ENCODE measurements at regions not wholly inside any gene's neighbourhood (a gene's known extent, or its start where the extent isn't known, plus 50 kb on each side); places are given as distances from the start of the nearest gene placed in this dataset.
A peak's percentile ranks its signal among the peaks of the same experiment; 100 is the strongest.
"Not testable (repeated sequence)": the region's sequence is repeated elsewhere in the genome, so short reads cannot be mapped to it uniquely, and the experiment has no call there.

GRCh38 chr3:69485489-69485888 is 99.6 kb upstream of the FRMD4B start:
- no peak for DNase-seq (ENCODE audit: low read depth)

- no peak for DNase-seq (ENCODE audit: low read depth)
Measured at GRCh38 chr3:69484507-69485393, 98.9 kb upstream of the FRMD4B start.

- DNase-seq (ENCODE audit: low read depth) = no peak
Measured at GRCh38 chr3:69483449-69483848, 97.6 kb upstream of the FRMD4B start.

- DNase-seq (ENCODE audit: low read depth) = not testable (repeated sequence)
Measured at GRCh38 chr3:69480986-69481385, 95.1 kb upstream of the FRMD4B start.

DNA sequence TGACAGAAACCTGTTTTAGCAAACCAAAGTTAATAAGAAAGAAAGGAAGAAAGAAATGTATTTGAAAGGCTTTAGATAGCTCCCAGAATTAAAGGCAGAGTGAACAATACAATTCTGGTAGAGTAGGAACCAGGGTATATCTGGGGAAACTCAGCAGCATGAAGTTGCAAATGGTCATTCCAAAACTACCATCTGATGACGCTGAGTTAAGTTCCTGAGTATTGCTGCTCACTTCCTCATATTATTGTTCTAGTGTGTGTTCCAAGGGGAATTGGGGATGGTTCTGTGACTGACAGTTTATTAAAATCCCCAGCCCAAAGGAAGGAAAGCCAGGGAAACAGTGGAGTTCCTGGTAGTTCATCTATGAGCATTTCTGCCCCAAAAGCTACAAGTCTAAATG is 88.3 kb upstream of the FRMD4B start:
- DNase-seq (ENCODE audit: low read depth) = no peak

GRCh38 chr3:69472093-69472492 is 86.2 kb upstream of the FRMD4B start:
- DNase-seq (ENCODE audit: low read depth) = no peak

- DNase-seq (ENCODE audit: low read depth) = no peak
Measured at GRCh38 chr3:69463531-69463930, 77.6 kb upstream of the FRMD4B start.

- DNase-seq (ENCODE audit: low read depth) = no peak
Measured at GRCh38 chr3:69462826-69463100, 76.9 kb upstream of the FRMD4B start.

DNA sequence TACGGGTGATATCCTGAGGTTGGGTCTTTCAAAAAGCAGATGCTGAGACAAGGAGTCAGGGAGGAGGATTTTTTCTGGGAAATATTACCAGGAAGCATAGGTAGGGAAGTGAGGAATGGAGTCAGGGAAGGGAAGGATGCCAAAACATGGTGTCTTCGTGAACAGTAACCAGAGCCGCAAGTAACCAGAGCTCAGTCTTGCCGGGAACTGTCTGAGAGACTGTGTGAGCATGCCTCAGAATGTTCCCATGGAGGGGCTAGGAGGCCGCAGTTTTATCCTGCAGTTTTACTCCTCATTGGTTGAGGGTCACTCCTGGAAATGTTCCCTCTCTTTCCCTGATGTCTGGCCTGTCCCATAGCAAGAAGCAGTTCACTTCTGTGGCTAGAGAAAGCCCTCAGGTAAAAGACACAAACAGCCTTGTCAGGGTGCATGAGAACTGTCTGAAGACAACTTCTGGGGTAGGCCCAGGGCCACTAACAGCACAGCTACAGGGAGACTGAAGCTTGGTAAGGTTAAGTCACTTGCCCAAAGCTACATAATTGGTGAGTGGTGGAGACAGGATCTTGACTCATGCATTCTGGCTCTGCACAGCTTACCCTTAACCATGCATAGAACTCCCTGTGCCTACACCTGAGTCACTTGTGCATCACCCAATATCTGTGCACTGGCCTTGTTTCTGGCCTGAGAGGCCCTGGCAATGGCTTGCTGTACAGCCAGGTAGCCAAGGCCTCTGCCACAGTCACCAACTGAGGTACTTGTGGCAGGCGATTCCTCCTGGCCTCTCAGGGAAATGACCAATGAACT is 76.3 kb upstream of the FRMD4B start:
- DNase-seq (ENCODE audit: low read depth) = peak; percentile 32

GRCh38 chr3:69460034-69460433 is 74.1 kb upstream of the FRMD4B start:
- no peak for DNase-seq (ENCODE audit: low read depth)

DNA sequence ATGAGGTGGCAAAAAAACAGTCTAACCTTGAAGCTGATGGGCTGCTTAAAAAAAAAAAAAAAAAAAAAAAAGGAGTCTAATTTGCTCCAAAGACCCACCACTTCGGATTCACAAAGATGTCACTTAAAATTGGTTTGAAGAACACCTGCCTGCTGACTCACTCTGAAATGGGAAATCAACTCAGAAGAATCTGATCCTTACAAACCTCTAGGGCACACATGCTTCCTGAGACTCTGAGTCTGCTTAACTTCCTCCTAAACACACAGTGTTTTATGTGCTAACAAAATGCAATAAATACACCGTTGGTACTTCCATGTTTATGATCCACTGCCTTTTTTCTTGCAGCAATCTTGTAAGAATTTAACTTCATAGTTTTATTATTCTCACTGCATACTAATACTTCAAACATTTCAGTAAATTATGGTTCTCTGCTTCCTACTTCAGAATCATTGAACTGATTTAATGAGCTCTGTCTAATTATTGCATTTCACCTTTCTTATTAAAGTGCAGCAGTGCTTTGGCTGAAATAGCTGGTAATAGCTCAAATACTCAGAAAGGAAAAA is 73.0 kb upstream of the FRMD4B start:
- DNase-seq (ENCODE audit: low read depth) = no peak

- no peak for DNase-seq (ENCODE audit: low read depth)
Measured at GRCh38 chr3:69456631-69457030, 70.7 kb upstream of the FRMD4B start.

GRCh38 chr3:69454204-69454787 is 68.4 kb upstream of the FRMD4B start:
- no peak for DNase-seq (ENCODE audit: low read depth)

DNA sequence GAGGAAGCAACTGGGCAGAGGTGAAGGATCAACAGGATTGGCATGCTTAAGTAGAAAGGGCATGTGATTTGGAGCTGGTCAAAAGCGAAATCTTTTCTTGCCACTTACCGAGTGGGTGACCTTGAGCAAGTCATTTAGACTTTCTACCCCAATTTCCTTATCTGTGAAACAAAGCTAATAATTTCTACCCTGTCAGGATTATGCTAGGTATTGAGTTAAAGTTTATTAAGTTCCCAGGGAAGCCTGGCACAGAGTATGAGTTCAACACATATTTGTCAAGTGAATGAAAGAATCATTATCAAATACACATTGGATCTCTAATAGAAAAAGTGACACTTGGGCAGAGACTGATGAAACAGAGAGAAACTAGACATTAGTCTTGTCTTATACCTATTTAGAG is 66.4 kb upstream of the FRMD4B start:
- DNase-seq (ENCODE audit: low read depth) = no peak

GRCh38 chr3:69451594-69451993 is 65.7 kb upstream of the FRMD4B start:
- DNase-seq (ENCODE audit: low read depth) = no peak

- DNase-seq (ENCODE audit: low read depth) = no peak
Measured at GRCh38 chr3:69448877-69449276, 63.0 kb upstream of the FRMD4B start.

DNA sequence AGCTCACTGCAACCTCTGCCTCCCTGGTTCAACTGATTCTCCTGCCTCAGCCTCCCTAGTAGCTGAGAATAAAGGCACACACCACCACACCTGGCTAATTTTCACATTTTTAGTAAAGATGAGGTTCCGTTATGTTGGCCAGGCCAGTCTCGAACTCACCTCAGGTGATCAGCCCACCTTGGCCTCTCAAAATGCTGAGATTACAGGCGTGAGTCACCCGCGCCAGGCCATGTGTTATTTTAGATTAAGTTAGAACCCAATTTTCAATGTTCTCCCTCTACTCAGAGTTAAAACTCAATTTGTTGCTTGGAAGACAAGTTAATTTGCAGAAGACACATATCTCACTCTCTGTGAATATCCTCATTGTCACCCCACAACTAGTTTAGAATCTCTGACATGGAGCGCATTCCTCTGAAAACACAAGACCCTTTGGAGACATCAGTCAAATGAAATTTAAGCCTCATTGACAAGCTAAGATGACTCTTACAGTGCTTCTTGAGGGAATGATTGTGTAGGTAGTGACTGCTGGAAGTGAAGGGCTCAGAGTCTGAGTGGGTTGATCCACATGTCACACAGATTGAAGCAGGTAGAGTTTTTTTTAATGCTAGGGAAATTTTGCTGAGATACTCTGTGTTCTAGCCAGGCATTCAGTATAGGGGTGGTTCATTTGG is 60.6 kb upstream of the FRMD4B start:
- no peak for DNase-seq (ENCODE audit: low read depth)

DNA sequence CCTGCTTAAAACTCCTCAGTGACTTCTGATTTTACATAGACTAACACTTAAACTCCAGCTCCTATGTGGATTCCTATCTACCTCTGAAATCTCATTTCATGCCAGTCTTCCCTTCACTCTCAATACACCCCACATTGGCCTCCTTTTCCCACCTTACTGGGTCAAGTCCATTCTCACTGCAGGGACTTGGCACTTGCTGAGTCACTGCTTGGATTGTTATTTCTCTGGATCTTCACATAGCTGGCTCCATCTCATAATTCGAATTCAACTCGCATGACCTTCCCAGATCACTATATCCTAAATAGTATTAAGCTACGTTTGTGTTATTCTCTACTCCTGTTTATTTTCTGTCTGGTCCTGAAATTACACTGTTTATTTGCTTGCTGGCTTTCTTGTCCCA is 59.6 kb upstream of the FRMD4B start:
- no peak for DNase-seq (ENCODE audit: low read depth)

- DNase-seq (ENCODE audit: low read depth) = no peak
Measured at GRCh38 chr3:69445024-69445423, 59.1 kb upstream of the FRMD4B start.

- no peak for DNase-seq (ENCODE audit: low read depth)
Measured at GRCh38 chr3:69443457-69443920, 57.6 kb upstream of the FRMD4B start.

- no peak for DNase-seq (ENCODE audit: low read depth)
Measured at GRCh38 chr3:69442771-69443311, 57.0 kb upstream of the FRMD4B start.

GRCh38 chr3:69441732-69442131 is 55.8 kb upstream of the FRMD4B start:
- no peak for DNase-seq (ENCODE audit: low read depth)
